Activated CD8-positive, alpha-beta T cell treated with anti-CD3 and anti-CD28 coated beads for 36 hours (primary cell): ENCODE measurements at regions not wholly inside any gene's neighbourhood (a gene's known extent, or its start where the extent isn't known, plus 50 kb on each side); places are given as distances from the start of the nearest gene placed in this dataset.
"Not testable (repeated sequence)": the region's sequence is repeated elsewhere in the genome, so short reads cannot be mapped to it uniquely, and the experiment has no call there.

Experiments
- ATAC-seq: fragments of 200-7000 bp; cut with Tn5 transposase; one replicate; pipeline ENCODE4 v1.10.0; 2021; ENCODE audit warnings: mild to moderate bottlenecking, moderate library complexity
- CTCF ChIA-PET: fragments of 350-600 bp; sonication (Branson Sonifier 250); formaldehyde crosslinking; loops from one replicate; lab custom pipeline; 2021; ENCODE audit warnings: antibody characterized with exemption; lab: Charles Lee
- POLR2A ChIA-PET: fragments of 350-600 bp; sonication (Branson Sonifier 250); formaldehyde crosslinking; loops from one replicate; lab custom pipeline; 2021; ENCODE audit warnings: antibody characterized with exemption; lab: Charles Lee
- DNase-seq: peaks from one replicate; pipeline ENCODE4 v3.0.0-alpha.2; 2020
- H3K27ac Mint-ChIP-seq: one replicate; pipeline ENCODE4 v1.8.0; 2021; ENCODE audit warnings: mild to moderate bottlenecking, mixed read lengths
- H3K27me3 Mint-ChIP-seq: one replicate; pipeline ENCODE4 v1.8.0; 2021; ENCODE audit warnings: mixed read lengths
- H3K36me3 Mint-ChIP-seq: one replicate; pipeline ENCODE4 v1.8.0; 2021; ENCODE audit warnings: low read depth, mixed read lengths
- H3K4me1 Mint-ChIP-seq: one replicate; pipeline ENCODE4 v1.8.0; 2021; ENCODE audit warnings: low read depth, mixed read lengths
- H3K4me3 Mint-ChIP-seq: one replicate; pipeline ENCODE4 v1.8.0; 2021; ENCODE audit warnings: mild to moderate bottlenecking, moderate library complexity, mixed read lengths
- H3K9me3 Mint-ChIP-seq: one replicate; pipeline ENCODE4 v1.8.0; 2021; ENCODE audit warnings: mixed read lengths
- CTCF ChIP-seq: fragments of 200-600 bp; IDR thresholded peaks from one replicate; pipeline ENCODE4 v1.8.0; 2022; ENCODE audit warnings: antibody characterized with exemption, mild to moderate bottlenecking
- intact Hi-C: fragments of 100-400 bp; cut with micrococcal nuclease; formaldehyde crosslinking; loops from one replicate; pipeline ENCODE4 v1.10.0; 2022

- H3K9me3 Mint-ChIP-seq: peaks cover 2% of the 10 kb centered on the region
- H3K4me1 Mint-ChIP-seq: peaks cover 55% of the 10 kb centered on the region
- intact Hi-C loops: no loop called here
- ATAC-seq (peak; percentile 60), DNase-seq (peak; percentile 34)
- H3K36me3 Mint-ChIP-seq: peaks cover 54% of the 10 kb centered on the region
- POLR2A ChIA-PET: no interaction called here
- no peak for TF ChIP-seq CTCF
- H3K4me3 Mint-ChIP-seq: peak overlapping the region; percentile 1
- H3K27ac Mint-ChIP-seq: peak overlapping the region; percentile 87
- CTCF ChIA-PET: no interaction called here
- H3K27me3 Mint-ChIP-seq: no peaks in the 10 kb centered on the region
Observed at GRCh38 chr15:99842071-99842470, 108.8 kb upstream of the LYSMD4 start.

- H3K4me1 Mint-ChIP-seq: peaks cover 60% of the 10 kb centered on the region
- peak overlapping the region; percentile 5 for H3K4me3 Mint-ChIP-seq
- POLR2A ChIA-PET: interaction anchor here (0.6 to 0.8 kb wide), 3 partner anchors 12 to 162 kb away, joined by 3 read pairs; no protein-coding TSS in a partner anchor
Observed at GRCh38 chr15:99826157-99826780, 93.0 kb upstream of the LYSMD4 start.

GRCh38 chr15:99823346-99823745 is 90.1 kb upstream of the LYSMD4 start:
- no peak overlapping the region for H3K27ac Mint-ChIP-seq
- H3K36me3 Mint-ChIP-seq: peaks cover 74% of the 10 kb centered on the region
- no peaks in the 10 kb centered on the region for H3K27me3 Mint-ChIP-seq
- DNase-seq (no peak), ATAC-seq (no peak)
- ChIA-PET CTCF (interaction anchor here (1.8 kb wide), 1 partner anchor 515 kb away, joined by 6 read pairs; no protein-coding TSS in a partner anchor), POLR2A (no interaction called here)
- peaks cover 59% of the 10 kb centered on the region for H3K4me1 Mint-ChIP-seq
- no peak overlapping the region for H3K4me3 Mint-ChIP-seq
- no peak for TF ChIP-seq CTCF
- intact Hi-C loops: no loop called here
- H3K9me3 Mint-ChIP-seq: peaks cover 16% of the 10 kb centered on the region

More at GRCh38 chr15:99826157-99826780, 93.0 kb upstream of the LYSMD4 start:
- ATAC-seq (peak; percentile 86), DNase-seq (peak; percentile 23)
- TF ChIP-seq CTCF: no peak
- Mint-ChIP-seq H3K9me3 (peaks cover 22% of the 10 kb centered on the region), H3K36me3 (peaks cover 75% of the 10 kb centered on the region), H3K27me3 (no peaks in the 10 kb centered on the region), H3K27ac (peak overlapping the region; percentile 96)
- intact Hi-C loops: no loop called here
- CTCF ChIA-PET: no interaction called here

GRCh38 chr15:99819981-99820718 is 86.9 kb upstream of the LYSMD4 start:
- Mint-ChIP-seq H3K9me3 (peaks cover 9% of the 10 kb centered on the region), H3K4me1 (peaks cover 53% of the 10 kb centered on the region), H3K27me3 (no peaks in the 10 kb centered on the region), H3K27ac (no peak overlapping the region), H3K4me3 (no peak overlapping the region), H3K36me3 (peaks cover 72% of the 10 kb centered on the region)
- ATAC-seq (no peak), DNase-seq (no peak)
- no peak for TF ChIP-seq CTCF
- ChIA-PET POLR2A (interaction anchor here (0.6 kb wide), 1 partner anchor 26 kb away, joined by 3 read pairs; no protein-coding TSS in a partner anchor), CTCF (no interaction called here)
- intact Hi-C loops: no loop called here

- intact Hi-C loops: no loop called here
- POLR2A ChIA-PET: no interaction called here
Observed at GRCh38 chr15:99818872-99819271, 85.6 kb upstream of the LYSMD4 start.

GRCh38 chr15:99816862-99817261 is 83.6 kb upstream of the LYSMD4 start:
- Mint-ChIP-seq H3K4me1 (peaks cover 49% of the 10 kb centered on the region), H3K36me3 (peaks cover 78% of the 10 kb centered on the region)
- H3K27me3 Mint-ChIP-seq, H3K27ac Mint-ChIP-seq, DNase-seq, H3K4me3 Mint-ChIP-seq, intact Hi-C loops, CTCF ChIA-PET, ATAC-seq, H3K9me3 Mint-ChIP-seq, POLR2A ChIA-PET: not testable (repeated sequence)

More at GRCh38 chr15:99818872-99819271, 85.6 kb upstream of the LYSMD4 start:
- H3K4me1 Mint-ChIP-seq: peaks cover 44% of the 10 kb centered on the region
- no peak overlapping the region for H3K4me3 Mint-ChIP-seq
- peak overlapping the region; percentile 36 for H3K27ac Mint-ChIP-seq
- DNase-seq: no peak
- CTCF ChIA-PET: no interaction called here
- peaks cover 69% of the 10 kb centered on the region for H3K36me3 Mint-ChIP-seq
- peaks cover 2% of the 10 kb centered on the region for H3K9me3 Mint-ChIP-seq
- TF ChIP-seq CTCF: no peak
- no peak for ATAC-seq
- no peaks in the 10 kb centered on the region for H3K27me3 Mint-ChIP-seq

GRCh38 chr15:99810663-99811062 is 77.4 kb upstream of the LYSMD4 start:
- H3K4me3 Mint-ChIP-seq: peak overlapping the region; percentile 84
- POLR2A ChIA-PET, DNase-seq, CTCF ChIA-PET, H3K9me3 Mint-ChIP-seq, H3K27me3 Mint-ChIP-seq, intact Hi-C loops: not testable (repeated sequence)
- peak; percentile 38 for ATAC-seq
- H3K36me3 Mint-ChIP-seq: peaks cover 54% of the 10 kb centered on the region
- H3K4me1 Mint-ChIP-seq: peaks cover 29% of the 10 kb centered on the region
- H3K27ac Mint-ChIP-seq: peak overlapping the region; percentile 93
